ENCODE measurements at regions not wholly inside any gene's neighbourhood (a gene's known extent, or its start where the extent isn't known, plus 50 kb on each side); places are given as distances from the start of the nearest gene placed in this dataset.

- Histone ChIP-seq H3K79me1 (replicated peaks; ENCODE audit: low read length, poor library complexity, severe bottlenecking) (no peaks in the 10 kb centered on the region), H4K91ac (ENCODE audit: low read length) (no peak overlapping the region), H3K36me3 (ENCODE audit: control insufficient read depth in 1 of 2, insufficient read depth in 2 of 2, low read depth in 1 of 2, low read length in 2 of 2) (no peaks in the 10 kb centered on the region), H3K23ac (ENCODE audit: low read length in 2 of 2) (no peak overlapping the region), H4K8ac (ENCODE audit: low read length) (no peak overlapping the region), H3K18ac (ENCODE audit: low read depth in 1 of 2, low read length in 2 of 2) (no peak overlapping the region), H3K9me3 (ENCODE audit: control insufficient read depth, low read length) (no peaks in the 10 kb centered on the region), H3K4ac (ENCODE audit: low read depth in 1 of 2, low read length in 2 of 2) (no peak overlapping the region), H3K4me1 (ENCODE audit: control insufficient read depth, insufficient read depth, low read depth, low read length) (no peaks in the 10 kb centered on the region), H3K4me3 (ENCODE audit: insufficient read depth in 1 of 2, low read depth in 1 of 2, low read length in 2 of 2) (no peak overlapping the region), H3K27me3 (ENCODE audit: control insufficient read depth in 1 of 2, insufficient read depth in 1 of 2, low read length in 2 of 2) (no peaks in the 10 kb centered on the region), H3K14ac (ENCODE audit: low read length in 2 of 2) (no peak overlapping the region), H2BK5ac (ENCODE audit: low read depth, low read length, poor library complexity, severe bottlenecking) (no peak overlapping the region), H3K4me2 (ENCODE audit: low read length, poor library complexity, severe bottlenecking) (no peak overlapping the region), H2AK5ac (ENCODE audit: low read length, severe bottlenecking) (no peak overlapping the region), H2BK15ac (ENCODE audit: low read depth, poor library complexity, severe bottlenecking) (no peak overlapping the region), H3K9ac (ENCODE audit: low read length) (no peak overlapping the region), H2BK120ac (ENCODE audit: low read depth, low read length) (no peak overlapping the region), H2AFZ (ENCODE audit: low read depth, low read length) (no peak overlapping the region), H2BK12ac (ENCODE audit: low read length in 2 of 2) (no peak overlapping the region), H3K27ac (ENCODE audit: low read length, poor library complexity, severe bottlenecking) (no peak overlapping the region)
- WGBS, result no CpG with 5 or more reads among the region's 3 CpGs
- no peak for DNase-seq
These were observed 601.3 kb upstream of the NECTIN3 start for GRCh38 chr3:110470310-110470709.

- Histone ChIP-seq H3K27me3 (ENCODE audit: control insufficient read depth in 1 of 2, insufficient read depth in 1 of 2, low read length in 2 of 2) (no peaks in the 10 kb centered on the region), H3K18ac (ENCODE audit: low read depth in 1 of 2, low read length in 2 of 2) (no peak overlapping the region), H2BK5ac (ENCODE audit: low read depth, low read length, poor library complexity, severe bottlenecking) (no peak overlapping the region), H3K9me3 (ENCODE audit: control insufficient read depth, low read length) (no peaks in the 10 kb centered on the region), H3K14ac (ENCODE audit: low read length in 2 of 2) (no peak overlapping the region), H2AFZ (ENCODE audit: low read depth, low read length) (no peak overlapping the region), H3K27ac (ENCODE audit: low read length, poor library complexity, severe bottlenecking) (no peak overlapping the region), H3K36me3 (ENCODE audit: control insufficient read depth in 1 of 2, insufficient read depth in 2 of 2, low read depth in 1 of 2, low read length in 2 of 2) (no peaks in the 10 kb centered on the region), H3K23ac (ENCODE audit: low read length in 2 of 2) (no peak overlapping the region), H2AK5ac (ENCODE audit: low read length, severe bottlenecking) (no peak overlapping the region), H2BK15ac (ENCODE audit: low read depth, poor library complexity, severe bottlenecking) (no peak overlapping the region), H2BK12ac (ENCODE audit: low read length in 2 of 2) (no peak overlapping the region), H3K4ac (ENCODE audit: low read depth in 1 of 2, low read length in 2 of 2) (no peak overlapping the region), H3K4me3 (ENCODE audit: insufficient read depth in 1 of 2, low read depth in 1 of 2, low read length in 2 of 2) (no peak overlapping the region), H3K79me1 (replicated peaks; ENCODE audit: low read length, poor library complexity, severe bottlenecking) (no peaks in the 10 kb centered on the region), H3K9ac (ENCODE audit: low read length) (no peak overlapping the region), H4K91ac (ENCODE audit: low read length) (no peak overlapping the region), H2BK120ac (ENCODE audit: low read depth, low read length) (no peak overlapping the region), H4K8ac (ENCODE audit: low read length) (no peak overlapping the region), H3K4me1 (ENCODE audit: control insufficient read depth, insufficient read depth, low read depth, low read length) (no peaks in the 10 kb centered on the region), H3K4me2 (ENCODE audit: low read length, poor library complexity, severe bottlenecking) (no peak overlapping the region)
- DNase-seq, result no peak
- 93% methylated on average over 4 of the region's 4 CpGs for WGBS
These were observed 598.2 kb upstream of the NECTIN3 start for GRCh38 chr3:110473405-110473804.

- H2BK12ac ChIP-seq (ENCODE audit: low read length in 2 of 2), result no peak overlapping the region
- H2AK5ac ChIP-seq (ENCODE audit: low read length, severe bottlenecking), result no peak overlapping the region
- no peak overlapping the region for H3K4ac ChIP-seq (ENCODE audit: low read depth in 1 of 2, low read length in 2 of 2)
- H3K27ac ChIP-seq (ENCODE audit: low read length, poor library complexity, severe bottlenecking), result no peak overlapping the region
- no peak overlapping the region for H3K4me3 ChIP-seq (ENCODE audit: insufficient read depth in 1 of 2, low read depth in 1 of 2, low read length in 2 of 2)
- no peak overlapping the region for H3K18ac ChIP-seq (ENCODE audit: low read depth in 1 of 2, low read length in 2 of 2)
- H3K27me3 ChIP-seq (ENCODE audit: control insufficient read depth in 1 of 2, insufficient read depth in 1 of 2, low read length in 2 of 2), result no peaks in the 10 kb centered on the region
- H3K4me1 ChIP-seq (ENCODE audit: control insufficient read depth, insufficient read depth, low read depth, low read length), result no peaks in the 10 kb centered on the region
- H3K9me3 ChIP-seq (ENCODE audit: control insufficient read depth, low read length), result no peaks in the 10 kb centered on the region
- H2BK15ac ChIP-seq (ENCODE audit: low read depth, poor library complexity, severe bottlenecking), result no peak overlapping the region
- no peak for DNase-seq
- no peak overlapping the region for H4K8ac ChIP-seq (ENCODE audit: low read length)
- no peak overlapping the region for H3K9ac ChIP-seq (ENCODE audit: low read length)
- H2AFZ ChIP-seq (ENCODE audit: low read depth, low read length), result no peak overlapping the region
- H2BK120ac ChIP-seq (ENCODE audit: low read depth, low read length), result no peak overlapping the region
- no peak overlapping the region for H4K91ac ChIP-seq (ENCODE audit: low read length)
- H2BK5ac ChIP-seq (ENCODE audit: low read depth, low read length, poor library complexity, severe bottlenecking), result no peak overlapping the region
- WGBS, result 100% methylated on average over 2 of the region's 2 CpGs
- no peaks in the 10 kb centered on the region for H3K79me1 ChIP-seq (replicated peaks; ENCODE audit: low read length, poor library complexity, severe bottlenecking)
- no peak overlapping the region for H3K4me2 ChIP-seq (ENCODE audit: low read length, poor library complexity, severe bottlenecking)
- H3K36me3 ChIP-seq (ENCODE audit: control insufficient read depth in 1 of 2, insufficient read depth in 2 of 2, low read depth in 1 of 2, low read length in 2 of 2), result no peaks in the 10 kb centered on the region
- no peak overlapping the region for H3K14ac ChIP-seq (ENCODE audit: low read length in 2 of 2)
- no peak overlapping the region for H3K23ac ChIP-seq (ENCODE audit: low read length in 2 of 2)
These were observed 597.2 kb upstream of the NECTIN3 start for GRCh38 chr3:110474397-110474796.

GRCh38 chr3:110478377-110479054, 593.1 kb upstream of the NECTIN3 start:
- H2AFZ ChIP-seq (ENCODE audit: low read depth, low read length), result no peak overlapping the region
- no peak overlapping the region for H2BK120ac ChIP-seq (ENCODE audit: low read depth, low read length)
- no peak overlapping the region for H3K9ac ChIP-seq (ENCODE audit: low read length)
- no peak overlapping the region for H3K4ac ChIP-seq (ENCODE audit: low read depth in 1 of 2, low read length in 2 of 2)
- no peak overlapping the region for H2BK5ac ChIP-seq (ENCODE audit: low read depth, low read length, poor library complexity, severe bottlenecking)
- H3K14ac ChIP-seq (ENCODE audit: low read length in 2 of 2), result no peak overlapping the region
- H3K23ac ChIP-seq (ENCODE audit: low read length in 2 of 2), result no peak overlapping the region
- no peak overlapping the region for H2AK5ac ChIP-seq (ENCODE audit: low read length, severe bottlenecking)
- no peak for DNase-seq
- no peak overlapping the region for H3K4me3 ChIP-seq (ENCODE audit: insufficient read depth in 1 of 2, low read depth in 1 of 2, low read length in 2 of 2)
- H4K91ac ChIP-seq (ENCODE audit: low read length), result no peak overlapping the region
- H4K8ac ChIP-seq (ENCODE audit: low read length), result no peak overlapping the region
- H3K27ac ChIP-seq (ENCODE audit: low read length, poor library complexity, severe bottlenecking), result no peak overlapping the region
- H3K9me3 ChIP-seq (ENCODE audit: control insufficient read depth, low read length), result peaks cover 20% of the 10 kb centered on the region
- no peak overlapping the region for H3K18ac ChIP-seq (ENCODE audit: low read depth in 1 of 2, low read length in 2 of 2)
- H2BK15ac ChIP-seq (ENCODE audit: low read depth, poor library complexity, severe bottlenecking), result no peak overlapping the region
- no peak overlapping the region for H2BK12ac ChIP-seq (ENCODE audit: low read length in 2 of 2)
- 98% methylated on average over 1 of the region's 4 CpGs for WGBS
- H3K4me1 ChIP-seq (ENCODE audit: control insufficient read depth, insufficient read depth, low read depth, low read length), result no peaks in the 10 kb centered on the region
- H3K4me2 ChIP-seq (ENCODE audit: low read length, poor library complexity, severe bottlenecking), result no peak overlapping the region
- H3K27me3 ChIP-seq (ENCODE audit: control insufficient read depth in 1 of 2, insufficient read depth in 1 of 2, low read length in 2 of 2), result no peaks in the 10 kb centered on the region
- no peaks in the 10 kb centered on the region for H3K79me1 ChIP-seq (replicated peaks; ENCODE audit: low read length, poor library complexity, severe bottlenecking)
- no peaks in the 10 kb centered on the region for H3K36me3 ChIP-seq (ENCODE audit: control insufficient read depth in 1 of 2, insufficient read depth in 2 of 2, low read depth in 1 of 2, low read length in 2 of 2)

All from mesenchymal stem cell (in vitro differentiated cells and primary cell).